ENCODE measurements at regions not wholly inside any gene's neighbourhood (a gene's known extent, or its start where the extent isn't known, plus 50 kb on each side); places are given as distances from the start of the nearest gene placed in this dataset.
"Not testable (repeated sequence)": the region's sequence is repeated elsewhere in the genome, so short reads cannot be mapped to it uniquely, and the experiment has no call there.

DNA sequence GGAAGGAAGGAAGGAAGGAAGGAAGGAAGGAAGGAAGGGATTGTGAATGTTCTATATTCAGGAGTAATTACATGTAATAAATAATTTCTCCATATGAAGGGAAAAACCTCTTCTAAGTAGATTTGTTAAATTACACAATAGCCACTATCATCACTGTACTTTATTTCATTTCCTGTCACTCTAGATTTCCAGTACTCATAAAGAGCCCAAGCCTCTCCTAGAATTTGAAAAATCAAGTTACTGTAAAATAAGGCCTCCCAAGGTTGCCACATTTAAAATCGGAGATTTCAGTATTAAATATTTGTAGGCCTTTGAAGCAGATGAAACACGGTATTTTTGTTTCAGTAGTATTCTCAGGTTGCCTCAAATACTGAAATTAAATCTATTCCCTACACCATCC lies 499.0 kb downstream of the CDH10 start:
- DNase-seq = no peak

DNA sequence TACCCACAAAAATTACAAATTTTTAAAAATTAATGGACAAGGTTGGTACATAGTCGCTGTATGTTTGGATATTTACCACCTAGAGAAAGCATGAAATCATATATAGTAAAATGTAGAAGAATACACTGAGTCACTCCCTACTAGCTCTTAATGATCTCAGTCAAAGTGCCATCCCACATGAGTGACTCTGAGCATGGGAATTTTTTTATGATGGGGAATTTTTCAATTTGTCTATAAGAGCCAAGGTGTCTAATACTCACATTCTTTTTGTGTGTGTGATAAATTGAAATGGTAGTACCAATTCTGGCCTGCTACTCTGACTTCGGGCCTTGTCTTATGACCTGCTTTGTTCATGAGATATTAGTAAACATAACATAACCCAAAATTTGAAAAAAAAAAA lies 483.2 kb downstream of the CDH10 start:
- no peak for DNase-seq

DNA sequence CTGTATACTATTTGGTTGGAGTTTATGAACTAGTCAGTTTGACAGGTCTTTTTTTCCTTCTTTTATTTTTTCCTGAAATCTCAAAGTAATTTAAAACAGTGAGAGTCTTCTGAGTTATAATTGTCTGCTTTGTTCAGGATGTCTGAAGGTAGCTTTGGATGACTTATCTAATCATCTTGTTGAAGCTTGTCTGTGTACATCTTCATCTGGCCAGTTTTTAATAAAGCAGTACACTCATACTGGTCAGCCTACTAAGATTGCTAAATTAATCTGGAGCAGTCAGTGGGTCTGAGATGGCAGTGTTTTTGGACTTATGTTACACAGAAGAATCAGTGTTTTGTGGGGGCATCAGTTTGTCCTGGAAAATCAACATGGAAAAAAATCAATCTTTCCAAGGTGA lies 482.4 kb downstream of the CDH10 start:
- DNase-seq = no peak

DNA sequence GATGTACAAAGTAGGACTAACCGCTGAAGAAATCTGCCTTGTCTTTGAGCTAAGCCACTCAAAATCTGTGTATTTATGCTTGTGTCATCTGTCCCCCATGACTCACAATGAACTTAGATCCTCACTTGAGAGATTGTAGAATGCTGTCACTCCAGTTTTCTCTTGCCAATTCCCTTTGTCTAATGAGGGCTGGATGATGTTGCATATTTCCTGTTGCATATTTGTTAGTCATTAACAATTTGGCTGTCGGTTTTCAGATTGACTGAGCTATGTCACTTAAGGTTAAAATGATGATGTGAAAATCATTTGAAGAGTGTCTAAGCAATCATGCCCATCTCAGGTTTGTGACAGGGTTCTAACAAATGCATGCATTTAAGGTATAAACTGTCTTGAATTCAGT lies 481.7 kb downstream of the CDH10 start:
- no peak for DNase-seq

DNA sequence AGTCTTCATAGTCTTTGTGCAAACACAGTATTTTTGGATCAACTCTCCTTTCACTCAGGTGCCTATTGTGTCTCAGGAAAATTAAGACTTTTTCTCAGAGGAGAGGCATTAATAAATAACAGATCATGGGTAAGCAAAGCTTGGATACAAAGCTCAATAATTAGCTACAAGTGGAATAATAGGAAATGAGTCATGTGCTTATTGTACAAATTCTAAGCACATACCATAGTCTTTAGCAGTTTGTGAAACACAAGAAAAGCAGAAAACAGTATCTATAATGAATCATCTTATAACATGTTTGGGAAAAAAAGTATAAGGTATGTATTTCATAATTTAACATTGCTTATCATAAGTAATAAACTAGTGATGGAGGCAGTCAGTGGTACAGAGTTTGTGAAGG lies 477.0 kb downstream of the CDH10 start:
- DNase-seq = no peak

DNA sequence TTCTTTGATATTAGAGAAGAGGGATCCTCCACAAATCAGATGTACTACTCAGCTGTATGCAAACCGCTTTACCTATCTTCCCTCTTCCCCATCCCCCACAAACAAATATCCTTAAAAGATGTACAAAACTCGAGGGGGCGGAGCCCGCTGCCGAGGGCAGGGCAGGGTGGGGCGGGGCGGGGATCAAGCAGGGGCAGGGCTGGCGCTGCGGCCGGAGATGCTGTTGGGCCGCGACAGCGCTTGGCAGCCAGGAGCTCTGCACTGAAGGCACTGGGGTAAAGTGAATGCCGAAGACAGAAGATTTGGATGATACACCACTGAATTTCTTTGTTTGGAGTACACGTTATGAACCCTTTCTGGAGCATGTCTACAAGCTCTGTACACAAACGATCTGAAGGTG lies 474.8 kb downstream of the CDH10 start:
- no peak for DNase-seq

DNA sequence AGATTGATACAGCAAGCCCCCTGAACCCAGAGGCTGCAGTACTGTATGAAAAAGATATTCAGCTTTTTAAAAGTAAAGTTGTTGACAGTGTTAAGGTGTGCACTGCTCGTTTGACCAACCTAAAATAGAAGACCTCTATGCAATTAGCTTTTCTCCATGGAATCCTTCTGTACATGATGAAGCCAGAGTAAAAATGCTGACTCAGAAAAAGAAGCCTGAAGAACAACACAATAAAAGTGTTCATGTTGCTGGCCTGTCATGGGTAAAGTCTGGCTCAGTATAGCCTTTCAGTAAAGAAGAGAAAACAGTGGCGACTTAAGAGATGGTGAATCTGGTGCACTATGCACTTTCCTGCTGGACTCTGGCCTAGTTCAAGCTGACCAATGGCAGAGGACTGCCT lies 473.8 kb downstream of the CDH10 start:
- not testable (repeated sequence) for DNase-seq

DNA sequence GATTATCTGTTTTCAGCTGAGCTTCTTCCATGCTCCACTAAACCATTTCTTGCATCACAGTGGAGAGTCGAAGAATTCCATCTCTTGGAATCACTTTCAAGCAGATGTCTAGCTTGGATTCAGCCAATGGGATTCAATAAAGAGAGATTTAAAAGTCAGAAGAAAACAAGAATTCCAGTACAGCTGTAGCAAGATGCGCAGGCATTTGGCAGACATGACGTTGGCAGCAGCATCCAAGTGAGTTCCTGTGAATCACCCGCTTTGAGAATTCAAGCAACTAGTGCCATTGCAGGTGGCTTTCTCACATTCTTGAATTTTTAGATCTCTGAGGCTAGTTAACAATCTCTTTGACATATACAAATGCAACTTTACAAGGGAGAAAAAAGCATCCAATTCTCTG lies 467.0 kb downstream of the CDH10 start:
- DNase-seq = no peak

DNA sequence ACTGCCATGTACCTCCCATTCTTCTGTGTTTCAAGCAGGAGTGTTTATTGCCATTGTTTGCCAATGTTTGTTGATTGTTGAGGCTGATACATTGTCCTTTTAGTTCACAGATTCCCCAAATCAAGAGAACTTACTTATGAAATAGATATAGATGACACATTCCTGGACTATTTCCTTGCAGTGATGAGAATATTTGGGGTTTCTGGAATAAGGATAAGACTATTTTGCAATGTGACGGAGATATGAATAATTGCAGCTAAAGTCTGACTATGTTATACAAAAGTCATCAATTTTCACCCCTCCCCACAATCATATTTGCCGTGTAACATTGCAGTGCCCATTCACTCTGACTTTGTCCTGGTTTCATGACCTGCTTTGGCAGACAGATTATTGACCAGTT lies 460.8 kb downstream of the CDH10 start:
- no peak for DNase-seq

DNA sequence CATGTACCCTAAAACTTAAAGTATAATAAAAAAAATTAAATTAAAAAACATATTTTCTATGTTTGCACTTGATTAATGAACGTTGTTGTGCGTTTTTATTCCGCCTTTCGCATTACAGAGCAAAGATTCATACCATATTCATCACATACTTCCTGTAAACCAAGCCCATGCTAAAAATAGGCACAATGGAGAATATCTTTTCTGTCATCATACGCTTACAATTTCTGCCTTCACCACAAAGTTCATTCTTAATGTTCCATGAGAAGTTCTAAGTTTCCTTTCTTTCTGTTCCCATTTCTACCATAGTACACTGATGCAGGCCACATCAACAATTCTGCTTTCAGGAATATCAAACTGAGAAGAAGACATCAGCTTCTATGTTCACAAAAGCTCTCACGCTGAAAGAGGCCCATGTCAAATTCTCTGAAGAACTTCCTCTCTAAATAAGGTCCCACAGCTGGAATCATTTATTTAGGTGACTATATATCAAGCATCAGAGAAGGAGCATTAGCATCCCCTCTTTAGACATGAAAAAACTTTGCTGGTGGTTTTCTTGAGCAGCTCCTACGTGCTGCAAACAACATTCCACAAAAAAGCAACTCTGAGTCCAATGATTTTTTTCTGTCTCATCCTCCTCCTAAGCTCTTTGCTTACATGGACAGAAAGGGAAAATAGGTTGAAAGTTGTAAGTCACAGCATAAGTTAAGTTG lies 456.4 kb downstream of the CDH10 start:
- DNase-seq = no peak

DNA sequence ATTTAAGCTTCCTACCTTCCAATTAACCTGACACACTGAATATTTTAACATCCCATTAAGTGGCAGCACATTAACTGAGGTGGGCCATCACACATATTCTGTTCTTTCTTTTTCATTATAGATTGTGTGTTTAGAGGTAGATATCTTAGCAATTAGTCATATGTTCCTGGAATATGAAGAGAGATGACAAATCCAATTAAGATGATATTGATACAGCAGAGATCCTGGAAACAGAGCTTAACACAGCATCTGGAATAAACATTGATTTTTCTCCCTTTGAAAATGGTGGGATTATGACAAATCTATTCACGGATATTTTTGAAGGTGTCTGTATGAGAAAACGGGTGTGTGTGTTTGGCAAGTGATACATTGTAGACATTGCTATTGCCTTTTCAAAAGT lies 448.0 kb downstream of the CDH10 start:
- no peak for DNase-seq

DNA sequence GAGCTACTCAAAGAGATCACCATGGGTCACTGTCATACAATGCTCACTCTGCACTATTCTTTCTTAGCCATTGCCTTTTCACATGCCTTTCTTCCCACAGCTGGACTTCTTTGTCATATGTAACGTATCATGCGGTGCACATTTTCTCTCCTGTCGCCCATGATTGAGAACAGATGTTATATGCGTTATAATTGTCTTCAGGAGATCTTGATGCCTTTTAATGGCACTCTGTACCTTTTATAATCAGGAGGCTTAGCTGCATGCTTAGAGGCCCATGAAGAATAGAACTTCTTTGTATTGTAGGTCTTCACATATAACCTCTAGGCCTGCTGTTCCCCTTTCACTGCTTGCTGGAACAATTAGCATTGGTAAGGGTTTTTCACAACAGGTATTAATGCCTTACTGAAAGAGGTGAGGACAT lies 436.1 kb downstream of the CDH10 start:
- DNase-seq = no peak

DNA sequence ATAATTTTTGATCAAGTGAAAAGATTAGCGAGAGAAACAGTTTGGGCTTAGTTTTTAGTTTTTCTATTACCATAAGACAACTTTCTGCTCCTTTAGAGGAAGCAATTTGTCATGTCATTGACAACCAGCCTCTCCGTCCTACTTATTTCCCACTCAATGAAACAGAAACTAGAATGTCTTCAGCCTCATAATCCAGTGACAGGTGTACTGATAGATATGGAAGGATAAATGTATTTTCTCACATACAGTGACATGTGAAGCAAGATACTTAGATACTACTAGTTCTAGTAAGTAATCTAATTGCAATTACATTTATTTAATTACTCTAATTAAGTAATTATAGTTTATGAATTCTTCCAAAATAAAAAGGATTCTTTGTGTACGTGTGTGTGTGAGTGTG lies 429.7 kb downstream of the CDH10 start:
- DNase-seq = no peak

DNA sequence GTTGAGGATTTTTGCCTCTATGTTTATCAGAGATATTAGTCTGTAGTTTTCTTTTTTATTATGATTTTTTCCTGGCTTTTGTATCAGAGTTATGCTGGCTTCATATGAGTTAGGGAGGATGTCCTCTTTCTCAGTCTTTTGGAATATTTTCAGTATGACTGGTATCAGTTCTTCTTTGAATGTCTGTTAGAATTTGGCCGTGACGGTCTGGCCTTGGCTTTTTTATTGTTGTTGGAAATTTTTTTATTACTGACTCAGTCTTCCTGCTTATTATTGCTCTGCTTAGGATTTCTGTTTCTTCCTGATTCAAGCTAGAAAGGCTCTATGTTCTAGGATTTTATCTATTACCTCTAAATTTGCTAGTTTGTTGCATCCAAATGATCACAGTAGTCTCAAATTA lies 421.9 kb downstream of the CDH10 start:
- DNase-seq = no peak

DNA sequence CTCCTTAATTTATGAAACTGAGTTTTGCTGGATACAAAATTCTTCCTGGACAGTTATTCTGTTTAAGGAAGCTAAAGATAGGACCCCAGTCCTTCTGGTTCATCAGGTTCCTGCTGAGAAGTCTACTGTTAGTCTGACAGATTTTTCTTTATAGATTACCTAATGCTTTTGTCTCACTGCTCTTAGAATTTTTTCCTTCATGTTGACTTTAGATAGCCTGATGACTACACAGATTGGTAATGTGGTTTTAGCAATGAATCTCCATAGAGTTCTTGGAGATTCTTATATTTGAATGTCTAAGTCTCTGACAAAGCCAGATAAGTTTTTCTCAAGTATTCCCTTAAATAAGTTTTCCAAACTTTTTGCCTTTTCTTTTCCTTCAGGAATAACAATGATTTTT lies 419.7 kb downstream of the CDH10 start:
- DNase-seq = no peak

DNA sequence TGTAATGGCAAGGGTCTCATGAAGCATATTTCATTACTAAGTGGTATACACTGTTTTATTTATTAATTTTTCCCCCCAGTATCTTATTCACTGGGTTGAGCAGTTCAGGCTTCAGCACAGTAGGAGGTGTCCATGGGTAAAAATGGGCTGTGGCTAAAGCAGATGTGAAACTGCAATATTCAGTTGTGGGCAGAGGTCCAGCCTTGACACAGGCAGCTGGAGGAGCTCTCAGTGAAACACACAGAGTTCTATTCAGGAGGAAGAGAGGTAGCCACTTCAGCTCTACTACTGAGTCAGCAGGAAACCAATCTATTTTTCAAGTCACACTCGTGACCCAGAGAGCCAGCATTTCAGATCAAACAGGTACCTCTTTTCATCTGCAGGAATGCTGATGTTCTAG lies 418.3 kb downstream of the CDH10 start:
- DNase-seq = no peak

DNA sequence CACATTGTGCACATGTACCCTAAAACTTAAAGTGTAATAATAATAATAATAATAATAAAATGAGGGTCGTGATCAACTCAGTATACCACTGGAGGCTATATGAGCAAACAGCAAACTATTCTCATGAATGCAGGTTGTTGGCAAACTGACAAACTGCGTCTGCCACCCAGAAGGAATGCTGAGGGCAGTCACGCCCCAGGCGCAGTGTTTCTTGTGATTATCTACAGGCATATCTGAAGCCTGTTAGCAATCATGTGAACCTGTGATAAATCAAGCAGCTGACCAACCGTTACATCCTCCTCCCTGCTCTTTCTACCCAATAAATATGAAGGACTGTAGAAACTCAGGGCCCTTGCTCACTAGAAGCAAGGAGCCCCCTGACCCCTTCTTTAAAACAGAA lies 416.9 kb downstream of the CDH10 start:
- not testable (repeated sequence) for DNase-seq

DNA sequence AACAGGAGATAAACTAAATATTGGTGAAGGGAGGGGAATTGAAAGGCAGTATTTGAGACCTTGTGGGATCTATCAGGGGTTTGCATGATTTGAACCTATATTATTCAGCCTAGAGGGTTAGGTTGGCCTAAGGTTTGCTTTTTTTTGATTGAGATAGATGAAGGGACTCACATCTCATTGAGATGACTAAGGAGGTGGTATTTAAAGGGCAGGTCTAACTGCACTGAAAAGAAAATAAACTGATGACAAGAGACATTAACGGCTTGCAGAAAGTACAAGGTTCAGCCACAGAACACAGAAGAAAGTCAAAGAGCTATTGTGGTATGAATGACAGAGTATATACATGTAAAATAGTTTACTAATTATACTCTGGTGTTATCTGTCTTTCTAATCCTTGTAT lies 412.7 kb downstream of the CDH10 start:
- no peak for DNase-seq

DNA sequence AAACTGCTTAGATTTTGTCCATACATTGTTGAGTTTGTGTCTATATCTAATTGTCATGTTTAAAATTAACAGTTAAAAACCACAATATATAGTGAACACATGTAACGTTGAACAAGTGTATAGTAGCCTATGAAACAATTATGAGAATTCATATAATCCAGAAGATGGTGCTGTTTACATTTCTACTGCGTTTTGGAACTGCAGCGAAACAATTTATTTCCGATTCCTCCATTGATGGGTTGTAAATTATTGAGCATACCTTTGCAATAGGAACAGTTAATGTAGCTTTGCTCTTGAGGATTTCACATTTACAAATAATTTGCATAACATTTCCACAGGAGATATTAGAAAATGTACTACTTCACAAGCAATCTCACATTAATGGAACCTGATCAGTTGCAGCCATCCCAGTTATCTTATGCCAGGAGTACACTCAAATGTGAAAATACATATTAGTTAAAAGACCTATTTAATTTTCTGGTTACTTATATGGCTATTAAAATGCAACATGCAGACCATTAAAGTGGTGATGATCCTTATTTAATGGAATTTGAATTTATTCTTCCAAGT lies 411.8 kb downstream of the CDH10 start:
- no peak for DNase-seq

DNA sequence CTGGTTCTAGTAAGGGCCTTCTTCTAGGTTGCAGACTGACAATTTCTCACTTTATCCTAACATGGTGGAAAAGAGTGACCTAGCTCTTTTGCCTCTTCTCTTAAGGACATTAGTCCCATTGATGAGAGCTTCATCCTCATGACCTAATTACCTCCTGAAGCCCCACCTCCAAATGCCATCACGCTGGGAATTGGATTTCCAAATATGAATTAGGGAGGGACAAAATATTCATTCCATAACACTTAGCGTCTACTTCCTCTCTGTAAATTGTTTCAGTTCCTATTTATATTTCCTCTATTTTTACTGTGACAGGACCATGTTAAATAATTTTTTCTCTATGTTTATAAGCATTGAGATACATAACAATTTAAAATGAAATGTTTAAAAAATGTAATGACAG lies 408.8 kb downstream of the CDH10 start:
- no peak for DNase-seq

DNA sequence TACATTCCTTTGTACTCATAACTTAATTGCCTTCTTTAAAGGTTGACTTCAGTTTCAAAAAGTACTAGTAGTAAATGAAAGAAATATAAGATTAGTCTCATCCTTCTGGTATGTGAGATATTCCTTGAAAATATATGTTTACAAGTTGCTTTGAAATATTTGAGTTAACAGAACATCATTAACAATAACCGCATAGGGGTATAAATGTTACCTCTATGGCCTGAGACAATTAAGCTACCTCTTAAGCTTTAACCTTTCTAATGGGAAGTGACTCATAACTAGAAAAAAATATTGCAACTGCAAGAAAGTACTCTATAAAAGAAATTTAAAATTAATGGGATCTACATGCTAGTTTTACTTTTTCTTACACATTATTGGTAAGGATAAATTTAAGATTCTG lies 399.0 kb downstream of the CDH10 start:
- DNase-seq = no peak

DNA sequence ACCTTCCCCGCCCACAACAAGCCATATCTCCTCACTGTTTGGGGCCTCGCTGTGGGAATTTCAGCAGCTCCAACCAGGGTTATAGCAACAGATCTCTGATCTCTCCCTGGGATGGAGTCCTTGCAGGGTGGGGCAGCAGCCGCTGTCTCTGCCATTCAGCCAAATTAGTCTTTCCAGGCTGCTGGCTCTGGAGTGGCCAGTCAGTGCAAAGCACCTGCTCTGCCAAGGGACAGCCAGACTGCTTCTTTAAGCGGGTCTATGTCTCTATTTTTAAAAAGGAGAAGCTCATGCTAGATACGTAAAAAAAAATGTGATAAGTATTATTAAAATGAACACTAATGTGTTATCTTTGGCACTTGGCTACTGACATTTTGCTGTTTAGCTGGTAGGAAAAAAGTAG lies 380.2 kb downstream of the CDH10 start:
- DNase-seq = no peak

DNA sequence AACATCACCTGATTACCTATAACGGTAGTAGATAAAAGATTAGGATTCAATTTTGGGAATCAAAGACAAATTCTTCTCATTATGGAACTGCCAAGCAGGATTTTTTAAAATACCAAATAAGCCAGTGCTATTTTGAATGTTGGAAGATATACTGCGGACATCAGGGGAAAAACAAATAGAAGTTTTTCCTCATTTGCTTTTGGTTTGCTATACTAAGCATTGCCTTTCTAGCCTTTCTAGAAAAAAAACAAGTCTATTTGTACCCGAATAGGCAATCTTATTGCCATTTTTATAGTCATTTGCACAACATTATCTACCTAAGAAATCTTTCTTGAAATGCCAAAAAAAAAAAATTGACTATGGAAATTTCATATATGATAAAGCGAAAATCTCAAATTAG lies 379.5 kb downstream of the CDH10 start:
- DNase-seq = no peak

DNA sequence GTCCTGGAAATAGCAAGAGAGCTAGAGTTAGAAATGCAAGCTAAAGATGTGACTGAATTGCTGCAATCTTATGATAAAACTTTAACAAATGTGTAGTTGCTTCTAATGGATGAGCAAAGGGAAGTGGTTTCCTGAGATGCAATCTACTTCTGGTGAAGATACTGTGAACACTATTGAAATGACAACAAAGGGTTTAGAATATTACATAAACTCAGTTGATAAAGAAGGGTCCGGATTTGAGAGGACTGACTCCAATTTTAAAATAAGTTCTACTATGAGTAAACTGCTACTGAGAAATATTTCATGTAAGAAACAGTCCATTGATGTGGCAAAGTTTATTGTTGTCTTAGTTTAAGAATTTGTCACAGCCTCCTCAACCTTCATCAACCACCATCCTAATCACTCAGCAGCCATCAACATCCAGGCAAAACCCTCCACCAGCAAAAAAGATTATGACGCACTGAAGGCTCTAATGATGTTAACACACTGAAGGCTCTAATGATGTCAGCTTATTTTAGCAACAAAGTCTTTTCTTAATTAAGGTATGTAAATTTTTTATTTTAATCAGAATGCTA lies 376.2 kb downstream of the CDH10 start:
- DNase-seq = no peak

DNA sequence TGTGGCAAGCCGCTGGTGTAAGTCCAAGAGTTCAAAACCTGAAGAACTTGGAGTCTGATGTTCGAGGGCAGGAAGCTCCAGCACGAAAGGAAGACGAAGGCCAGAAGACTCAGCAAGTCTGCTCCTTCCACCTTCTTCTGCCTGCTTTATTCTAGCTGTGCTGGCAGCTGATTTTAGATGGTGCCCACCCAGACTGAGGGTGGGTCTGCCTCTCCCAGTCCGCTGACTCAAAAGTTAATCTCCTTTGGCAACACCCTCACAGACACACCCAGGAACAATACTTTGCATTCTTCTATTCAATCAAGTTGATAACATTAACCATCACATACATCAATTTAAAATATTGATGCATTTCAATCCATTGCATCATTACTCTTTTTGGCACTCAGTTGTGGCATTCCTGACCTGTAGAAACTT lies 373.1 kb downstream of the CDH10 start:
- not testable (repeated sequence) for DNase-seq

All from right forelimb (tissue), 1 donor.